ENCODE measurements at regions not wholly inside any gene's neighbourhood (a gene's known extent, or its start where the extent isn't known, plus 50 kb on each side); places are given as distances from the start of the nearest gene placed in this dataset.
"Not testable (repeated sequence)": the region's sequence is repeated elsewhere in the genome, so short reads cannot be mapped to it uniquely, and the experiment has no call there.

- TF ChIP-seq CTCF (IDR thresholded peaks at IDR 0.05; ENCODE audit: extremely low read depth, insufficient read depth, missing control alignments), result no peak
- no peak for DNase-seq (ENCODE audit: low spot score)
- in situ Hi-C loops (cut with MboI; ENCODE audit: low pct_unique_long_range_greater_than_20kb, low sequenced_read_pairs, unreplicated experiment), result no loop called here
Measured at GRCh38 chr5:85605381-85605780, 1012.4 kb upstream of the COX7C start.

- no peak for TF ChIP-seq CTCF (IDR thresholded peaks at IDR 0.05; ENCODE audit: extremely low read depth, insufficient read depth, missing control alignments)
- in situ Hi-C loops (cut with MboI; ENCODE audit: low pct_unique_long_range_greater_than_20kb, low sequenced_read_pairs, unreplicated experiment), result no loop called here
- DNase-seq (ENCODE audit: low spot score), result no peak
Measured at GRCh38 chr5:85614489-85614888, 1003.3 kb upstream of the COX7C start.

- TF ChIP-seq CTCF (IDR thresholded peaks at IDR 0.05; ENCODE audit: extremely low read depth, insufficient read depth, missing control alignments), result no peak
- in situ Hi-C loops (cut with MboI; ENCODE audit: low pct_unique_long_range_greater_than_20kb, low sequenced_read_pairs, unreplicated experiment), result no loop called here
- no peak for DNase-seq (ENCODE audit: low spot score)
Measured at GRCh38 chr5:85621668-85622067, 996.1 kb upstream of the COX7C start.

GRCh38 chr5:85628153-85628552 lies 989.6 kb upstream of the COX7C start:
- DNase-seq (ENCODE audit: low spot score), result no peak
- no peak for TF ChIP-seq CTCF (IDR thresholded peaks at IDR 0.05; ENCODE audit: extremely low read depth, insufficient read depth, missing control alignments)
- in situ Hi-C loops (cut with MboI; ENCODE audit: low pct_unique_long_range_greater_than_20kb, low sequenced_read_pairs, unreplicated experiment), result no loop called here

GRCh38 chr5:85638495-85639125 lies 979.1 kb upstream of the COX7C start:
- DNase-seq (ENCODE audit: low spot score), result not testable (repeated sequence)

GRCh38 chr5:85646036-85646435 lies 971.7 kb upstream of the COX7C start:
- in situ Hi-C loops (cut with MboI; ENCODE audit: low pct_unique_long_range_greater_than_20kb, low sequenced_read_pairs, unreplicated experiment), result no loop called here

More at GRCh38 chr5:85638495-85639125, 979.1 kb upstream of the COX7C start:
- in situ Hi-C loops (cut with MboI; ENCODE audit: low pct_unique_long_range_greater_than_20kb, low sequenced_read_pairs, unreplicated experiment), result not testable (repeated sequence)

GRCh38 chr5:85646641-85647040 lies 971.1 kb upstream of the COX7C start:
- in situ Hi-C loops (cut with MboI; ENCODE audit: low pct_unique_long_range_greater_than_20kb, low sequenced_read_pairs, unreplicated experiment), result no loop called here
- TF ChIP-seq CTCF (IDR thresholded peaks at IDR 0.05; ENCODE audit: extremely low read depth, insufficient read depth, missing control alignments), result no peak
- DNase-seq (ENCODE audit: low spot score), result no peak

More at GRCh38 chr5:85646036-85646435, 971.7 kb upstream of the COX7C start:
- no peak for DNase-seq (ENCODE audit: low spot score)
- no peak for TF ChIP-seq CTCF (IDR thresholded peaks at IDR 0.05; ENCODE audit: extremely low read depth, insufficient read depth, missing control alignments)
